ENCODE measurements at regions not wholly inside any gene's neighbourhood (a gene's known extent, or its start where the extent isn't known, plus 50 kb on each side); places are given as distances from the start of the nearest gene placed in this dataset.

- Histone ChIP-seq H2AFZ (ENCODE audit: low read depth, low read length) (no peak overlapping the region), H3K9me3 (ENCODE audit: low read length) (no peaks in the 10 kb centered on the region), H3K9ac (ENCODE audit: low read length) (no peak overlapping the region), H3K36me3 (ENCODE audit: insufficient read depth, low read length) (no peaks in the 10 kb centered on the region), H3K79me2 (replicated peaks; ENCODE audit: insufficient read depth, low read length) (no peaks in the 10 kb centered on the region), H3K27me3 (ENCODE audit: insufficient read depth, low read depth, low read length) (no peaks in the 10 kb centered on the region), H3K4me2 (ENCODE audit: low read length) (no peak overlapping the region), H3K4me3 (ENCODE audit: low read length) (no peak overlapping the region), H3K27ac (ENCODE audit: low read length) (no peak overlapping the region), H4K20me1 (ENCODE audit: insufficient read depth) (no peaks in the 10 kb centered on the region), H3F3A (ENCODE audit: insufficient read depth, low read length, poor library complexity, severe bottlenecking) (no peaks in the 10 kb centered on the region), H3K9me2 (ENCODE audit: insufficient read depth, low read length) (no peaks in the 10 kb centered on the region)
- no peak for TF ChIP-seq RAD21 (conservative IDR thresholded peaks at IDR 0.05)
- TF ChIP-seq MXI1 (conservative IDR thresholded peaks at IDR 0.05; ENCODE audit: poor library complexity, severe bottlenecking): no peak
- TF ChIP-seq SMC3 (conservative IDR thresholded peaks at IDR 0.05; ENCODE audit: poor library complexity): no peak
- TF ChIP-seq CTCF (IDR thresholded peaks at IDR 0.05; ENCODE audit: poor library complexity, severe bottlenecking): no peak
- TF ChIP-seq REST (IDR thresholded peaks at IDR 0.05; ENCODE audit: borderline replicate concordance): no peak
- TF ChIP-seq POLR2AphosphoS5 (IDR thresholded peaks at IDR 0.05): no peak
- no peak for TF ChIP-seq EZH2 (IDR thresholded peaks at IDR 0.05; ENCODE audit: borderline replicate concordance, insufficient read depth, low read length, poor library complexity, severe bottlenecking)
- no peak for TF ChIP-seq TAF1 (IDR thresholded peaks at IDR 0.05; ENCODE audit: low read depth)
- TF ChIP-seq EP300 (conservative IDR thresholded peaks at IDR 0.05; ENCODE audit: poor library complexity, severe bottlenecking): no peak
These were observed 176.3 kb upstream of the PPP1R26 start for GRCh38 chr9:135303280-135303647.

GRCh38 chr9:135303865-135304499 lies 175.6 kb upstream of the PPP1R26 start:
- H3F3A ChIP-seq (ENCODE audit: insufficient read depth, low read length, poor library complexity, severe bottlenecking): no peaks in the 10 kb centered on the region
- no peaks in the 10 kb centered on the region for H3K36me3 ChIP-seq (ENCODE audit: insufficient read depth, low read length)
- no peak for TF ChIP-seq REST (IDR thresholded peaks at IDR 0.05; ENCODE audit: borderline replicate concordance)
- no peak for TF ChIP-seq EZH2 (IDR thresholded peaks at IDR 0.05; ENCODE audit: borderline replicate concordance, insufficient read depth, low read length, poor library complexity, severe bottlenecking)
- TF ChIP-seq SMC3 (conservative IDR thresholded peaks at IDR 0.05; ENCODE audit: poor library complexity): no peak
- TF ChIP-seq EP300 (conservative IDR thresholded peaks at IDR 0.05; ENCODE audit: poor library complexity, severe bottlenecking): no peak
- TF ChIP-seq CTCF (IDR thresholded peaks at IDR 0.05; ENCODE audit: poor library complexity, severe bottlenecking): no peak
- no peak for TF ChIP-seq MXI1 (conservative IDR thresholded peaks at IDR 0.05; ENCODE audit: poor library complexity, severe bottlenecking)
- no peak for TF ChIP-seq POLR2AphosphoS5 (IDR thresholded peaks at IDR 0.05)

More at GRCh38 chr9:135303865-135304499, 175.6 kb upstream of the PPP1R26 start:
- Histone ChIP-seq H3K4me3 (ENCODE audit: low read length) (no peak overlapping the region), H3K79me2 (replicated peaks; ENCODE audit: insufficient read depth, low read length) (no peaks in the 10 kb centered on the region), H2AFZ (ENCODE audit: low read depth, low read length) (no peak overlapping the region), H3K9me2 (ENCODE audit: insufficient read depth, low read length) (no peaks in the 10 kb centered on the region), H3K4me2 (ENCODE audit: low read length) (no peak overlapping the region), H3K27me3 (ENCODE audit: insufficient read depth, low read depth, low read length) (no peaks in the 10 kb centered on the region), H3K9me3 (ENCODE audit: low read length) (no peaks in the 10 kb centered on the region), H4K20me1 (ENCODE audit: insufficient read depth) (no peaks in the 10 kb centered on the region), H3K9ac (ENCODE audit: low read length) (no peak overlapping the region), H3K27ac (ENCODE audit: low read length) (no peak overlapping the region)
